B cell (primary cell): ENCODE measurements at regions not wholly inside any gene's neighbourhood (a gene's known extent, or its start where the extent isn't known, plus 50 kb on each side); places are given as distances from the start of the nearest gene placed in this dataset.

Experiments used
- EZH2 ChIP-seq: IDR thresholded peaks from 2 replicates; pipeline ENCODE4 v1.6.1; 2012; ENCODE audit warnings: borderline replicate concordance, low read depth, mild to moderate bottlenecking, moderate library complexity, low read length; ENCODE audit not compliant: insufficient read depth, poor library complexity, severe bottlenecking
- TF ChIP-seq, protein P1 (sequence below): fragments of 200-600 bp; IDR thresholded peaks from one replicate; pipeline ENCODE4 v1.8.0; 2022; ENCODE audit warnings: antibody characterized with exemption, mild to moderate bottlenecking

DNA sequence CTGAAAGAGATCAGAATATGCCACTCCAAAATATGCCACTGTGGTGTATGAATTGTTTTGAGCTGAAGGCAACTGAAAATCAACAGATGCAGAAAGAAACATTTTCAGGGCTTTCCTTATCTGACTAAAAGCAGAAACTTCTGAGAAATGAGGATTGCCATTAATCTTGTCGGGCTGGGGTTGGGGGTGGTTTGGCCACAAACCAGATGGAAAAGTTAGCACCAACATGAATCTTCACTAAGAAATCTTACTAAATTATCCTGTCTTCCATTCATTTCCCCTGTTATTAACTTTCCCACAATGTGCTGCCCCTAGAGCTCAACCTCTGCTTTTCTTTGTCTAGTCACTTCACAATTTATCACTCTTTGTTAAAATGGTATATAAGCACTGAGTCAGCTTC lies 229.9 kb upstream of the GADL1 start:
- TF ChIP-seq, protein P1, sequence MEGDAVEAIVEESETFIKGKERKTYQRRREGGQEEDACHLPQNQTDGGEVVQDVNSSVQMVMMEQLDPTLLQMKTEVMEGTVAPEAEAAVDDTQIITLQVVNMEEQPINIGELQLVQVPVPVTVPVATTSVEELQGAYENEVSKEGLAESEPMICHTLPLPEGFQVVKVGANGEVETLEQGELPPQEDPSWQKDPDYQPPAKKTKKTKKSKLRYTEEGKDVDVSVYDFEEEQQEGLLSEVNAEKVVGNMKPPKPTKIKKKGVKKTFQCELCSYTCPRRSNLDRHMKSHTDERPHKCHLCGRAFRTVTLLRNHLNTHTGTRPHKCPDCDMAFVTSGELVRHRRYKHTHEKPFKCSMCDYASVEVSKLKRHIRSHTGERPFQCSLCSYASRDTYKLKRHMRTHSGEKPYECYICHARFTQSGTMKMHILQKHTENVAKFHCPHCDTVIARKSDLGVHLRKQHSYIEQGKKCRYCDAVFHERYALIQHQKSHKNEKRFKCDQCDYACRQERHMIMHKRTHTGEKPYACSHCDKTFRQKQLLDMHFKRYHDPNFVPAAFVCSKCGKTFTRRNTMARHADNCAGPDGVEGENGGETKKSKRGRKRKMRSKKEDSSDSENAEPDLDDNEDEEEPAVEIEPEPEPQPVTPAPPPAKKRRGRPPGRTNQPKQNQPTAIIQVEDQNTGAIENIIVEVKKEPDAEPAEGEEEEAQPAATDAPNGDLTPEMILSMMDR = no peak
- no peak for TF ChIP-seq EZH2
